Small intestine (tissue), 7 donors: ENCODE measurements at regions not wholly inside any gene's neighbourhood (a gene's known extent, or its start where the extent isn't known, plus 50 kb on each side); places are given as distances from the start of the nearest gene placed in this dataset.

ENCODE experiments used
- DNase-seq, 2 donors: peaks; one replicate each; pipeline versions ENCODE4 v3.0.0 to v3.0.0-alpha.2; 2013
- FAIRE-seq: peaks from 2 replicates; lab custom pipeline; 2012; peaks lifted over from hg19 to GRCh38; lab: Jason Lieb, UNC
- H3K27ac ChIP-seq, 3 donors: one replicate each; pipeline ENCODE4 v1.5.1; 2013; ENCODE audit warnings: low read length in 2 of 3, mild to moderate bottlenecking in 2 of 3, control low read depth in 1 of 3, inconsistent platforms in 1 of 3, low read depth in 1 of 3, moderate library complexity in 1 of 3
- H3K27me3 ChIP-seq, 3 donors: one replicate each; pipeline ENCODE4 v1.6.1; 2013; ENCODE audit warnings: low read length in 3 of 3, inconsistent platforms in 1 of 3; ENCODE audit not compliant: control insufficient read depth in 3 of 3, insufficient read depth in 3 of 3
- H3K36me3 ChIP-seq, 3 donors: one replicate each; pipeline ENCODE4 v1.6.1; 2013; ENCODE audit warnings: low read length in 3 of 3, inconsistent platforms in 1 of 3, low read depth in 1 of 3, mild to moderate bottlenecking in 1 of 3, moderate library complexity in 1 of 3; ENCODE audit not compliant: control insufficient read depth in 3 of 3, insufficient read depth in 2 of 3
- H3K4me1 ChIP-seq, 3 donors: one replicate each; pipeline ENCODE4 v1.6.1; 2013; ENCODE audit warnings: low read length in 2 of 3, inconsistent platforms in 1 of 3, low read depth in 1 of 3, mild to moderate bottlenecking in 1 of 3, moderate library complexity in 1 of 3; ENCODE audit not compliant: control insufficient read depth in 3 of 3, insufficient read depth in 2 of 3
- H3K4me3 ChIP-seq, 3 donors: one replicate each; pipeline ENCODE4 v1.5.1; 2013; ENCODE audit warnings: low read length in 3 of 3, control low read depth in 1 of 3, inconsistent platforms in 1 of 3, low read depth in 1 of 3, mild to moderate bottlenecking in 1 of 3, moderate library complexity in 1 of 3
- H3K9me3 ChIP-seq, 2 donors: one replicate each; pipeline ENCODE4 v1.6.1; 2013; ENCODE audit warnings: low read depth in 1 of 2, low read length in 1 of 2; ENCODE audit not compliant: control insufficient read depth in 2 of 2, insufficient read depth in 1 of 2
- WGBS, 3 donors: extraction: QIAGEN DNeasy Blood & Tissue Kit; methylation state at CpG; one replicate each; pipeline ENCODE4 v1.1.7; 2013; 5-methylcytosine and 5-hydroxymethylcytosine counted together
- donor health status: healthy with polysubstance abuse.
- donor health status: control.
- donor health status: control.
- donor health status: Bipolar disorder and iron deficiency.
- donor health status: healthy.

DNA sequence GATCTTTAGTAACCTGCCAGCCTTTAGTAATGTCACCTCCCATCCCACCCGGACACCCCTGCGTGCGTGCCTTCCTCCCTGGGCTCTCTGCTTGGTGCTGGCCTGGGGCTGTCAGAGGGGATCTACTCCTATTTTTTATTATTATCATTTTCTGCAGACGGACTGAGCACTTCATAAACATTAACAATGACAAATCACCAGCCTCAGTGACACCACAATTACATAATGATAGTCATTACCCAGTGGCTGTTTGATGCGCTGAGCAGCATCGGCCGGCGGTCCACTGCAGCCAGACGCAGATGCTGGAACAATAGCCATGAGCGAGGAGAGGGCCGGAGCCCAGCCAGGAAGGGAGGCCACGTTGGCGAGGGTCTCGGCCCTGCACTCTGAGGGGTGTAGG is 309.3 kb upstream of the AJAP1 start:
- Histone ChIP-seq H3K36me3 (no peaks in the 10 kb centered on the region), H3K9me3 (no peaks in the 10 kb centered on the region), H3K27me3 (no peaks in the 10 kb centered on the region), H3K4me3 (no peak overlapping the region), H3K4me1 (no peaks in the 10 kb centered on the region), H3K27ac (no peak overlapping the region)
- FAIRE-seq (no peak), DNase-seq (no peak)
- 80 to 89% (median 86%) methylated on average over 14 of the region's 14 CpGs for WGBS, 3 donors

DNA sequence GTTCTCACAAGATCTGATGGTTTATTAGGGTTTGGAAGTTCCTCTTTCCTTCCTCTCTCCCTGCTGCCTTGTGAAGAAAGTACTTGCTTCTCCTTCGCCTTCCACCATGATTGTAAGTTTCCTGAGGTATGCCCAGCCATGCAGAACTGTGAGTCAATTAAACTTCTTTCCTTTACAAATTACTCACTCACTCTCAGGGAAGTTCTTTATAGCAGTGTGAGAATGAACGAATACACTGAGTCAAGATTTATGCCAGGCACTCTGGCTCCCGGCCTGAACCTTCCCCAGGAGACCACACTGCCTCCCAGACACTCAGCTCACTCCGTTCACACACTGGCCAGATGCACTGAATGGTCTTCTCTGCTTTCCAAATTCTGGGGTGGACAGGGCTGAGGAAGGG is 308.3 kb upstream of the AJAP1 start:
- H3K4me3 ChIP-seq, result no peak overlapping the region
- FAIRE-seq (no peak), DNase-seq (no peak)
- H3K9me3 ChIP-seq, result no peaks in the 10 kb centered on the region
- WGBS, 3 donors, result 51 to 63% (median 58%) methylated on average over 4 of the region's 4 CpGs
- no peaks in the 10 kb centered on the region for H3K36me3 ChIP-seq
- H3K27me3 ChIP-seq, result no peaks in the 10 kb centered on the region
- H3K27ac ChIP-seq, result no peak overlapping the region
- H3K4me1 ChIP-seq, result no peaks in the 10 kb centered on the region

DNA sequence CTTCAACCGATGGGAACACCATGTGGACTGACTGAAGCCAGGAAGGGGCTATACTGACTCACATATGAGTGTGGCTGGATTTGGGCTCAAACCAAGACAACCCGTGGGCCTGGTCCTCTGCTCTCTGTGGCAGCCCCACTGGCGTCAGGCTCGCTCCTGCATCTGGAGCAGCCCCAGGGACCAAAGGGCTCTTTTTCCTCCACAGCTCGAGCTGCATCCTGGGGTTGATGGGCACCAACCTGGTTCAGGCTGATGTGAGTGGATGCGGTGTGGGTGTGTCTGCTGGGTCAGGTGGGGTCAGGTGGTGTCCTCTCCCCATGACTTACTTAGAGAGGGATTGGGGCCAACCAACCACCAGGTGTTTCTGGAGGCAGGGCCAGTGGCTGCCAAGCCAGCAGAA is 303.0 kb upstream of the AJAP1 start:
- DNase-seq, result no peak
- H3K36me3 ChIP-seq, result no peaks in the 10 kb centered on the region
- WGBS, 3 donors, result 82 to 87% (median 85%) methylated on average over 6 of the region's 6 CpGs

DNA sequence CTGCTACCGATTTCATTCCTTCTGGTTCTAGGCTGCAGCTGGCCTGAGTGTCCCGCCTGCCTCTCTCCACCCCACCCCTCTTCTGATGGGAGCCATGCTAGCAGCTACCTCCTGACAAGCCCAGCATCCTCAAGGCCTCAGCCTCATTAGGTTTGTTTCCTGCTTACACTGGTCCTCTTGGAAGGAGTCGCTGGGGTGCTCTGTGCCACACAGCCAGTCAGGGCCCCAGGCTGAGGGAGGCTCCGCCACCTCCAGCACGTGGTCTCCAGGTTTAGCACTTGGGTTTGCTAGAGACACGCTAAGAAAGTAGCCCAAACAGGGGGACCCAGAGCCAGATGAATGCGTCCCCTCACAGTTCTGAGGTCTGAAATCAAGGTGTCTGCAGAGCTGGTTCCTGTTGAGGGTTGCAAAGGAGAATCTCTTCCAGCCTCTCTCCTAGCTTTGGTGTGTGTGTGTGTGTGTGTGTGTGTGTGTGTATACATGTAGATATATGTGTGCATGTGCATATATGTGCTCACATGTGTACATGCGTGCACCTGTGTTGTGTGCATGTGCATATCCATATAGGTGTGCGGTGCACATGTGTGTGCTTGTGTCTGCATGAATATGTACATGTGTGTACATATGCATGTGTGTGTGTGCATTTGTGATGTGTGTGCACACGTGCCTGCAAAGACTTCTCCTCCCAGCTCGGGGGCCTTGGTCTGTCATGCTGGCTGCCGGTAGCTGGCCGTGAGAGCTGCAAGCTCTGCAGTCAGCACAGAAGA is 301.1 kb upstream of the AJAP1 start:
- 77 to 82% (median 77%) methylated on average over 13 of the region's 13 CpGs for WGBS, 3 donors
- no peaks in the 10 kb centered on the region for H3K27me3 ChIP-seq

More for the DNA sequence above, 303.0 kb upstream of the AJAP1 start:
- no peak for FAIRE-seq
- H3K27me3 ChIP-seq, result no peaks in the 10 kb centered on the region
- H3K9me3 ChIP-seq, result no peaks in the 10 kb centered on the region
- H3K4me3 ChIP-seq, result no peak overlapping the region
- no peak overlapping the region for H3K27ac ChIP-seq
- no peaks in the 10 kb centered on the region for H3K4me1 ChIP-seq

DNA sequence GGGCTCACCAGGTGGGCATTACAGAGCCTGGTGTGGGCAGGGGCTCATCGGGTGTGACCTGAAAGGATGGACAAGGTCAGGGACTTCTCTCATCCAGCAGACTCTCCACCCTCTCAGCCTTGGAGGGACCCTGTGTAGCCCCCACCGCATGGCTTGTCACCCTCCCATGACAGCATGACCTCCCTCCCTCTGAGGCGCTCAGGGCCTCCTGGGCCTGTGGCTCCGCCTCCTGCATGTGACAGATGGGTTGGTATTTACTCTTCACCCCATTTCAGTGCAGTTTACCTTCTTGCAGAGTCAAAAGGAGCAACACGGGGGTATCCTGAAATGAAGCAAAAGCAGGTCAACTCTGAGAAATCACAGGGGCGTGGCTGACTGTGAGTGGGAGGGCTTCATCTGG is 298.6 kb upstream of the AJAP1 start:
- H3K27me3 ChIP-seq, result no peaks in the 10 kb centered on the region
- no peaks in the 10 kb centered on the region for H3K36me3 ChIP-seq
- H3K9me3 ChIP-seq, result no peaks in the 10 kb centered on the region
- 55 to 65% (median 62%) methylated on average over 6 of the region's 6 CpGs for WGBS, 3 donors
- no peaks in the 10 kb centered on the region for H3K4me1 ChIP-seq
- DNase-seq (no peak), FAIRE-seq (no peak)
- no peak overlapping the region for H3K27ac ChIP-seq
- no peak overlapping the region for H3K4me3 ChIP-seq

More for the DNA sequence above, 301.1 kb upstream of the AJAP1 start:
- no peak for FAIRE-seq
- DNase-seq, result no peak
- H3K4me3 ChIP-seq, result no peak overlapping the region
- no peaks in the 10 kb centered on the region for H3K36me3 ChIP-seq
- no peaks in the 10 kb centered on the region for H3K9me3 ChIP-seq
- no peaks in the 10 kb centered on the region for H3K4me1 ChIP-seq
- no peak overlapping the region for H3K27ac ChIP-seq

DNA sequence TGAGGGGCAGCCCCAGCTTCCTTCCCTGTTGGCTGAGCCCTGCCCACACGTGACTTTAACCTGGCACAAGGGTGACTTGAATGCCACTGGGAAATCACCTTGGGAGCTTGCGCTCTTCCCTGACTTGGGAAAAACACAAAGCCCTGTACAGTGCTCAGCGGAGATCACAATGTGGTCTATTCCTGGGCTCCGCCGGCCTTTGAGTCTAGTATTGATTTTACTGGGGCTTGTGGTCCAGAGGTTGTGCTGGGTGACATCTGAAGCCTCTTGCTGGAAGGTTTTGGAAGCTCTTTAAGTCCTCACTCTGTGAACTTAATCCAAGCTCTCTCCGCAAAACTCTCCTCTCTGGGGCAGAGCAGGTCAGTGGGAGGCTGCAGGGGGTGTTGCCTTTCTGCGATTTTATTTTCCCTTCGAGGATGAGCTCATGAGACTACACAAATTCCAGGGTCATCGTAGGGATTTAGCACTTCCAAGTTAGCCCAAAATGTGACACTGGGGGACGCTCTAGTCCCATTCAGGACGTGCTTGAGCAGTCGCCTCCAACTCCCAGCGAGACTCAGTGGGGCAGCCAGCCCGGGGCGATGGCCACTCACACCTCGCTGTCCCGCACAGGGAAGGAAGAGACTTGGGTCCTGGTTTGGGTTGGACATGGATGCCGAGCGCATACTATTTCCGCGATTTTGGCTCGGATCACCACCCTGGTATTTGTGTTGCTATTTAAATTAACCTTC is 291.9 kb upstream of the AJAP1 start:
- WGBS, 3 donors, result 83% methylated on average over 22 of the region's 22 CpGs
- Histone ChIP-seq H3K36me3 (no peaks in the 10 kb centered on the region), H3K27ac (no peak overlapping the region), H3K27me3 (no peaks in the 10 kb centered on the region), H3K4me3 (no peak overlapping the region), H3K9me3 (peaks cover 0 to 5% of the 10 kb centered on the region in 2 donors), H3K4me1 (no peaks in the 10 kb centered on the region)
- DNase-seq (no peak), FAIRE-seq (no peak)

DNA sequence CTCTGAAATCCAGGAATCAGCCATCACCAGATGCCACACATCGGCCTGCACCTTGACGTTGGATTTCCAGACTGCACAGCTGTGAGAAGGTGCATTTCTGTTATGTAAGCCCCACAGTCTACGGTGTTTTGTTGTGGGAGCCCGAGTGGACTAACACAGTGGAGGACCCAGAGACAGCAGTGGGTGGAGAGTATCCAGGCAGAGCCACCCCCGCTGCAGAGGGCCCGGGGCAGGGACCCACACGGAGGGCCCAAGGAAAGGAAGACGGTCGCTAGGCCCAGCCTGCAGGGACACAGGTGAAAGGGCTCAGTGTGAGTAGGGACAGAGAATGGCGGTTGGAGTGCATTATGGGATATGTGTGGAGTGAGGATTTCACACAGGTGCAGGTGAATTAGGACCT is 288.3 kb upstream of the AJAP1 start:
- no peak for DNase-seq
- Histone ChIP-seq H3K36me3 (no peaks in the 10 kb centered on the region), H3K4me1 (no peaks in the 10 kb centered on the region), H3K4me3 (no peak overlapping the region), H3K9me3 (peaks cover 0 to 5% of the 10 kb centered on the region in 2 donors), H3K27ac (no peak overlapping the region), H3K27me3 (no peaks in the 10 kb centered on the region)
- WGBS, 3 donors, result 84 to 89% (median 87%) methylated on average over 10 of the region's 10 CpGs
- no peak for FAIRE-seq

DNA sequence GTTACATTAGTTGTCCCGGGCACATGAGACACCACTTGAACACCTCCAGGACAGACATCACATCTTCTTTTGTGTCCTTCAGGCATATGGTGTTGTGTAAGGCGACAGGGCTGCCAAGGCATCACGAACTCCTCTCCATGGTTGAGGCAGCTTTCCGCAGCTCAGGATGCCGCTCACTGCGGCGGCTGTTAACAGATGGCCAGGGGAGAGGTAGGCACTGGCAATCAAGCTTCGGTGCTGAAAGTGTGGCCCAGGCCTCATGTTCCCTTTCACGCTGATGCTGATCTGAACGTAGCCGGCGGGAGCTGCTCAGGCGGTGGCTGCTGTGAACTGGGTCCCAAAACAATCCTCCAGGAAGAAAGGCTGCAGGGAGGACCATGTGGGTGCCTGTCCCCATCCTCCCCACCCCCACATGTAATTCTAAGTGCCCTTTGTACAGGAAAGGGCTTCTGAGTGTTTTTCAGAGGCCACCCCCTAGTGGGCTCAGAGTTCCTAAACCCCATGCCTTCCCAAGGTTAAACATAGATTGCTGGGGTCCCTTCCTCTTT is 287.1 kb upstream of the AJAP1 start:
- DNase-seq (no peak), FAIRE-seq (no peak)
- no peaks in the 10 kb centered on the region for H3K4me1 ChIP-seq
- no peaks in the 10 kb centered on the region for H3K36me3 ChIP-seq
- H3K27ac ChIP-seq, result no peak overlapping the region
- no peaks in the 10 kb centered on the region for H3K27me3 ChIP-seq
- no peak overlapping the region for H3K4me3 ChIP-seq
- 79 to 90% (median 85%) methylated on average over 13 of the region's 13 CpGs for WGBS, 3 donors
- peaks cover 0 to 5% of the 10 kb centered on the region in 2 donors for H3K9me3 ChIP-seq
